Pons (tissue), 1 donor: ENCODE measurements at regions not wholly inside any gene's neighbourhood (a gene's known extent, or its start where the extent isn't known, plus 50 kb on each side); places are given as distances from the start of the nearest gene placed in this dataset.

ENCODE experiments used
- DNase-seq: peaks from one replicate; pipeline ENCODE4 v3.0.0-alpha.2; 2016; ENCODE audit warnings: low spot score

- no peak for DNase-seq
Measured at GRCh38 chr2:215597577-215597976, 161.7 kb upstream of the FN1 start.

- no peak for DNase-seq
Measured at GRCh38 chr2:215594766-215595165, 158.9 kb upstream of the FN1 start.

GRCh38 chr2:215590010-215590745 is 154.3 kb upstream of the FN1 start:
- DNase-seq, result no peak

GRCh38 chr2:215583881-215584280 is 148.0 kb upstream of the FN1 start:
- no peak for DNase-seq

GRCh38 chr2:215579809-215580208 is 143.9 kb upstream of the FN1 start:
- DNase-seq, result no peak

GRCh38 chr2:215577356-215577755 is 141.5 kb upstream of the FN1 start:
- no peak for DNase-seq

GRCh38 chr2:215576572-215576971 is 140.7 kb upstream of the FN1 start:
- DNase-seq, result no peak

GRCh38 chr2:215573496-215573895 is 137.6 kb upstream of the FN1 start:
- no peak for DNase-seq

- peak; percentile 17 for DNase-seq
Measured at GRCh38 chr2:215572341-215572848, 136.5 kb upstream of the FN1 start.

- no peak for DNase-seq
Measured at GRCh38 chr2:215571689-215572088, 135.8 kb upstream of the FN1 start.

GRCh38 chr2:215567504-215567903 is 131.6 kb upstream of the FN1 start:
- DNase-seq, result no peak

GRCh38 chr2:215565897-215566296 is 130.0 kb upstream of the FN1 start:
- DNase-seq, result no peak

GRCh38 chr2:215557701-215558100 is 121.8 kb upstream of the FN1 start:
- DNase-seq, result no peak

- DNase-seq, result no peak
Measured at GRCh38 chr2:215556979-215557378, 121.1 kb upstream of the FN1 start.

- DNase-seq, result no peak
Measured at GRCh38 chr2:215554689-215555498, 119.0 kb upstream of the FN1 start.

GRCh38 chr2:215553946-215554345 is 118.1 kb upstream of the FN1 start:
- no peak for DNase-seq

- DNase-seq, result no peak
Measured at GRCh38 chr2:215552144-215552580, 116.3 kb upstream of the FN1 start.

- no peak for DNase-seq
Measured at GRCh38 chr2:215550331-215550730, 114.5 kb upstream of the FN1 start.

- no peak for DNase-seq
Measured at GRCh38 chr2:215548714-215549113, 112.8 kb upstream of the FN1 start.

- no peak for DNase-seq
Measured at GRCh38 chr2:215542690-215543089, 106.8 kb upstream of the FN1 start.

- peak; percentile 38 for DNase-seq
Measured at GRCh38 chr2:215540658-215541057, 104.8 kb upstream of the FN1 start.

- DNase-seq, result no peak
Measured at GRCh38 chr2:215537611-215538010, 101.7 kb upstream of the FN1 start.

- no peak for DNase-seq
Measured at GRCh38 chr2:215536510-215536909, 100.6 kb upstream of the FN1 start.
